D721Med (cell line): ENCODE measurements at regions not wholly inside any gene's neighbourhood (a gene's known extent, or its start where the extent isn't known, plus 50 kb on each side); places are given as distances from the start of the nearest gene placed in this dataset.

Source experiments
- DNase-seq: peaks from one replicate; pipeline ENCODE4 v3.0.0; 2011; ENCODE audit warnings: low spot score; ENCODE audit not compliant: insufficient read length
- FAIRE-seq: peaks from 2 replicates; lab custom pipeline; 2011; peaks lifted over from hg19 to GRCh38; lab: Jason Lieb, UNC
- CTCF ChIP-seq: IDR thresholded peaks from 2 replicates; pipeline ENCODE4 v1.5.1; 2012; ENCODE audit warnings: mild to moderate bottlenecking, control low read depth; ENCODE audit not compliant: insufficient read depth; ENCODE audit errors: missing control alignments

- TF ChIP-seq CTCF: no peak
- DNase-seq (no peak), FAIRE-seq (no peak)
Measured at GRCh38 chr6:169112483-169113320, 140.9 kb downstream of the THBS2 start.

- FAIRE-seq (no peak), DNase-seq (no peak)
- TF ChIP-seq CTCF: no peak
Measured at GRCh38 chr6:169111203-169111602, 142.4 kb downstream of the THBS2 start.

GRCh38 chr6:169109411-169110220 is 144.0 kb downstream of the THBS2 start:
- FAIRE-seq (no peak), DNase-seq (no peak)
- no peak for TF ChIP-seq CTCF

- DNase-seq (no peak), FAIRE-seq (no peak)
- no peak for TF ChIP-seq CTCF
Measured at GRCh38 chr6:169108753-169109152, 144.9 kb downstream of the THBS2 start.

GRCh38 chr6:169106176-169106575 is 147.5 kb downstream of the THBS2 start:
- no peak for TF ChIP-seq CTCF
- no peak for FAIRE-seq
- no peak for DNase-seq

GRCh38 chr6:169101981-169102380 is 151.7 kb downstream of the THBS2 start:
- no peak for FAIRE-seq
- DNase-seq: no peak
- no peak for TF ChIP-seq CTCF
